Hepatocyte (in vitro differentiated cells): ENCODE measurements at regions not wholly inside any gene's neighbourhood (a gene's known extent, or its start where the extent isn't known, plus 50 kb on each side); places are given as distances from the start of the nearest gene placed in this dataset.

Source experiments
- EZH2 ChIP-seq: fragments of 200-600 bp; sonication (generic); IDR thresholded peaks from 2 replicates; pipeline ENCODE4 v1.6.1; 2016; ENCODE audit warnings: antibody characterized with exemption, mild to moderate bottlenecking, borderline replicate concordance
- TF ChIP-seq, protein P1 (sequence below): fragments of 200-600 bp; sonication (generic); IDR thresholded peaks from 2 replicates; pipeline ENCODE4 v1.5.1; 2016; ENCODE audit warnings: antibody characterized with exemption, mild to moderate bottlenecking; ENCODE audit not compliant: poor library complexity

DNA sequence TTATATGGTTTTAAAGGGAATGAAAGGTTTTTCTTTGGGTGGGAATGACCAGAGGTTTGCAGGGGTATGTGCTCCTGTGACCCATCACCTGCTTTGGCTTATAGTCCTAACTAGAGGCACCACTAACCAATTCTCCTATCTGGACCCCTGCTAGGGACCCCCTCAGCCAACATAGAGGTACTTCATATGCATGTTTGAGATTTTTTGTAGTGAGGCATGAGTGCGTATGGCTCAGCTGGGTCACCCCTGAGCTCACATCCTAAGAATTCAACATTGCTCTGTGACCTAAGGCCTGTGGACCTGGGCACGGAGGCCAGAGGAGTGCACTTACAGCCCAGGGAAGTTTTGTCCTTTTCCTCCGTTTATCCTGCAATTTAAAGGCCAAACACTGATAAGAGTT lies 68.4 kb upstream of the EEF1E1 start:
- TF ChIP-seq, protein P1, sequence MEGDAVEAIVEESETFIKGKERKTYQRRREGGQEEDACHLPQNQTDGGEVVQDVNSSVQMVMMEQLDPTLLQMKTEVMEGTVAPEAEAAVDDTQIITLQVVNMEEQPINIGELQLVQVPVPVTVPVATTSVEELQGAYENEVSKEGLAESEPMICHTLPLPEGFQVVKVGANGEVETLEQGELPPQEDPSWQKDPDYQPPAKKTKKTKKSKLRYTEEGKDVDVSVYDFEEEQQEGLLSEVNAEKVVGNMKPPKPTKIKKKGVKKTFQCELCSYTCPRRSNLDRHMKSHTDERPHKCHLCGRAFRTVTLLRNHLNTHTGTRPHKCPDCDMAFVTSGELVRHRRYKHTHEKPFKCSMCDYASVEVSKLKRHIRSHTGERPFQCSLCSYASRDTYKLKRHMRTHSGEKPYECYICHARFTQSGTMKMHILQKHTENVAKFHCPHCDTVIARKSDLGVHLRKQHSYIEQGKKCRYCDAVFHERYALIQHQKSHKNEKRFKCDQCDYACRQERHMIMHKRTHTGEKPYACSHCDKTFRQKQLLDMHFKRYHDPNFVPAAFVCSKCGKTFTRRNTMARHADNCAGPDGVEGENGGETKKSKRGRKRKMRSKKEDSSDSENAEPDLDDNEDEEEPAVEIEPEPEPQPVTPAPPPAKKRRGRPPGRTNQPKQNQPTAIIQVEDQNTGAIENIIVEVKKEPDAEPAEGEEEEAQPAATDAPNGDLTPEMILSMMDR: no peak
- TF ChIP-seq EZH2: no peak
